ENCODE measurements at regions not wholly inside any gene's neighbourhood (a gene's known extent, or its start where the extent isn't known, plus 50 kb on each side); places are given as distances from the start of the nearest gene placed in this dataset.

DNA sequence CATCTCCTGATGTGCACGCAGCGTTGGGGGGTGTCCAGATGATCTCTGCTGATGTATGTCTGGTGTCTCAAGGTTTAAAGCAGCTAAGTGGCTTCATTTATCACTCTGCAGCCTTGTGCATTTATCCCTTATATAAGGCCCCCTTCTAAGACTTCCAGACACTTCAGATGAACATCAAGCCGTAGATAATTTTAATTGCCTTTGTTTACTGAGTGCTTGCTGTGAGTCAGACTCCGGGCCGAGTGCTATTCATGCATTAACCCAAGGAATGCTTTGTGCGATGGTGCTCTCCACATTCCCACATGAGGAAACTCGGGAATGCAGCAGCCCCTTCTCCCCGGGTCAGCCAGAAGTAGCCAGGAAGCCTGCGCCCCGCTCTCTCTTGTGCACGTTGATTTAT, 328.6 kb upstream of the COBL start:
- no peak overlapping the region for H3K4me3 ChIP-seq
- H3K27me3 ChIP-seq (ENCODE audit: low read depth) = peaks cover 12% of the 10 kb centered on the region
- H3K9me3 ChIP-seq (replicated peaks) = peaks cover 8% of the 10 kb centered on the region
- no peak for DNase-seq
- intact Hi-C loops (cut with micrococcal nuclease) = no loop called here
- peaks cover 6% of the 10 kb centered on the region for H3K4me1 ChIP-seq
- H3K36me3 ChIP-seq = no peaks in the 10 kb centered on the region
- TF ChIP-seq, protein P1, sequence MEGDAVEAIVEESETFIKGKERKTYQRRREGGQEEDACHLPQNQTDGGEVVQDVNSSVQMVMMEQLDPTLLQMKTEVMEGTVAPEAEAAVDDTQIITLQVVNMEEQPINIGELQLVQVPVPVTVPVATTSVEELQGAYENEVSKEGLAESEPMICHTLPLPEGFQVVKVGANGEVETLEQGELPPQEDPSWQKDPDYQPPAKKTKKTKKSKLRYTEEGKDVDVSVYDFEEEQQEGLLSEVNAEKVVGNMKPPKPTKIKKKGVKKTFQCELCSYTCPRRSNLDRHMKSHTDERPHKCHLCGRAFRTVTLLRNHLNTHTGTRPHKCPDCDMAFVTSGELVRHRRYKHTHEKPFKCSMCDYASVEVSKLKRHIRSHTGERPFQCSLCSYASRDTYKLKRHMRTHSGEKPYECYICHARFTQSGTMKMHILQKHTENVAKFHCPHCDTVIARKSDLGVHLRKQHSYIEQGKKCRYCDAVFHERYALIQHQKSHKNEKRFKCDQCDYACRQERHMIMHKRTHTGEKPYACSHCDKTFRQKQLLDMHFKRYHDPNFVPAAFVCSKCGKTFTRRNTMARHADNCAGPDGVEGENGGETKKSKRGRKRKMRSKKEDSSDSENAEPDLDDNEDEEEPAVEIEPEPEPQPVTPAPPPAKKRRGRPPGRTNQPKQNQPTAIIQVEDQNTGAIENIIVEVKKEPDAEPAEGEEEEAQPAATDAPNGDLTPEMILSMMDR (IDR thresholded peaks at IDR 0.05; ENCODE audit: borderline replicate concordance) = no peak
- no peak overlapping the region for H3K27ac ChIP-seq (replicated peaks)

DNA sequence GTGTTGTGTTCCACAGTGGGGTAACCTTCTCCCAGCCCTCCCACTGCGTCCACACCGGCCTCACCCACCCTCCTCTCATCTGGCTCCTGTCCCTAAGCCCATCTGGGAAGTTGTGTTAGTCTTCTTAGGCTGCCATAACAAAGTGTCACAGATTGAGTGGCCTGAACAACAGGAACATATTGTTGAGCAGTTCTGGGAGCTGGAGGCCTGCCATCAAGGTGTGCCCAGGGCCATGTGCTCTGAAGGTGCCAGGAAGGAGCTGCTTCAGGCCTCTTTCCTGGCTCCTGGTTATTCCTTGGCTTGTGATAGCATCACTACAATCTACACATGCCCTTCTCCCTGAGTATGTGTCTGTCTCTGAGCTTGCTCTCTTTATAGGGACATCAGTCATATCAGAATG, 327.6 kb upstream of the COBL start:
- peaks cover 8% of the 10 kb centered on the region for H3K9me3 ChIP-seq (replicated peaks)
- no peaks in the 10 kb centered on the region for H3K36me3 ChIP-seq
- intact Hi-C loops (cut with micrococcal nuclease) = no loop called here
- no peak overlapping the region for H3K4me3 ChIP-seq
- TF ChIP-seq, protein P1 (IDR thresholded peaks at IDR 0.05; ENCODE audit: borderline replicate concordance) = no peak
- H3K27me3 ChIP-seq (ENCODE audit: low read depth) = peaks cover 12% of the 10 kb centered on the region
- no peak for DNase-seq
- H3K27ac ChIP-seq (replicated peaks) = no peak overlapping the region
- peaks cover 6% of the 10 kb centered on the region for H3K4me1 ChIP-seq

DNA sequence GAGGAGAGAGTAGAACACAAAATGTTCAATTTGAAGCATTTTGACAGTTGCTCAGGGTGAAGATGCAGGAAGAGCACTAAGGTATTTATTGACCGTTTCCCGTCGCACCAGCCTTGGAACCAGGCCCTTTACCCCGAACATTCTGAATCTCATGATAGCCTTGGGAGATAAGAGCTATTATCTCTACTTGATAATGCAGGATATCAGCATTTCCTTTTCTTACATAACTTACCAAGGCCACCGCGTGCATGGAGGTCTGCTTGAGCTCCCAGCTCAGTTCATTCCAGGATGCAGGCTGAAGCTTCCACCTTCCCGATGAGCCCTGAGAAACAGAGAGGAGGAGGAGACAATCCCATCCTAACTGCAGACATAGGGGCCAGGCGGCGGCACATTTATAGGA, 324.2 kb upstream of the COBL start:
- H3K9me3 ChIP-seq (replicated peaks) = no peaks in the 10 kb centered on the region
- intact Hi-C loops (cut with micrococcal nuclease) = no loop called here
- H3K4me3 ChIP-seq = no peak overlapping the region
- H3K27me3 ChIP-seq (ENCODE audit: low read depth) = peaks cover 19% of the 10 kb centered on the region
- no peaks in the 10 kb centered on the region for H3K36me3 ChIP-seq
- DNase-seq = no peak
- H3K27ac ChIP-seq (replicated peaks) = no peak overlapping the region
- H3K4me1 ChIP-seq = no peaks in the 10 kb centered on the region
- TF ChIP-seq, protein P1 (IDR thresholded peaks at IDR 0.05; ENCODE audit: borderline replicate concordance) = no peak

GRCh38 chr7:51639661-51640334, 323.2 kb upstream of the COBL start:
- Histone ChIP-seq H3K36me3 (no peaks in the 10 kb centered on the region), H3K9me3 (replicated peaks) (no peaks in the 10 kb centered on the region), H3K4me1 (no peaks in the 10 kb centered on the region), H3K4me3 (no peak overlapping the region), H3K27me3 (ENCODE audit: low read depth) (peaks cover 15% of the 10 kb centered on the region), H3K27ac (replicated peaks) (no peak overlapping the region)
- TF ChIP-seq, protein P1 (IDR thresholded peaks at IDR 0.05; ENCODE audit: borderline replicate concordance) = no peak
- DNase-seq = no peak
- intact Hi-C loops (cut with micrococcal nuclease) = no loop called here

DNA sequence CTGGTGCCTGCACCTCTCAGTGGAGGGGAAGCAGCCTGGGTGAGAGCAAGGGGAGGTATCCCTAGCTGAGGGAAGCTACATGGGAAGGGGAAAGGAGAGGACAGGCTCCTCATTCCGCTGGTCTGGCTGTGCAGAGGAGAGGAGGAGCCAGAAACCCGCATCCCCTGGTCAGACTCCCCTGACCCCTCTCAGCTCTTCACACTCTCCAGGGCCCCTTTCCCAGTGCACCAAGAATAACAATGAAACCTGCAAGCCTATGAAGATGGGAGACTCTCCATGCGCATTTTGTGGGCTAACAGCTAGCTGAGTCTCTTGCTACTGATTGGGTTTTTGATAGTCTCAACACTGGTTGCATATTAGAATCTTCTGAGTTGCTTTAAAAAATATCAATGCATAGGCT, 319.9 kb upstream of the COBL start:
- TF ChIP-seq, protein P1 (IDR thresholded peaks at IDR 0.05; ENCODE audit: borderline replicate concordance) = no peak
- no peak for DNase-seq
- Histone ChIP-seq H3K27ac (replicated peaks) (no peak overlapping the region), H3K36me3 (no peaks in the 10 kb centered on the region), H3K4me3 (no peak overlapping the region), H3K27me3 (ENCODE audit: low read depth) (peaks cover 12% of the 10 kb centered on the region), H3K9me3 (replicated peaks) (no peaks in the 10 kb centered on the region), H3K4me1 (no peaks in the 10 kb centered on the region)
- intact Hi-C loops (cut with micrococcal nuclease) = no loop called here
